DMS 273 treated with DMSO at 0.1 percent for 48 hours (cell line): ENCODE measurements at regions not wholly inside any gene's neighbourhood (a gene's known extent, or its start where the extent isn't known, plus 50 kb on each side); places are given as distances from the start of the nearest gene placed in this dataset.

Source experiments
- DNase-seq: peaks from one replicate; lab custom pipeline; 2025; lab: John Stamatoyannopoulos, UW

DNA sequence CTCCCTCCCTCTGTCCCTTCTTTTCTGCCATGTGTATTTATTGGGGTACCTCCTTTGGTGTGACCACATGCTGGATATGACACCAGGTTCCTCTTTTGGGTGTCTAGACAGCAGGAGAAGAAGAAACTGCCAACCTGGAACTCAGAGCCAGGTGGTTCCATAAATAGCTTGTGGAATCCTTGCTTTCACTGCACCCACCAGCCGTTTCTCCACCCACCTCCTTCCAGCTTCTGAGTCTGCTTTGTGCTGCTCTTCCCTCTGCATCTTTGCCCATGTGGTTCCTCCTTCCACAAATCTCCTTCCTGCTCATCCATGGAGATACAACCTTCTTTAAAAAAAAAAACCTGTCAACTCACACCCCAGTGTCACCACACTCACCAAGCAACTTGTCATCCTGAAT lies 80.2 kb upstream of the SKOR2 start:
- no peak for DNase-seq

DNA sequence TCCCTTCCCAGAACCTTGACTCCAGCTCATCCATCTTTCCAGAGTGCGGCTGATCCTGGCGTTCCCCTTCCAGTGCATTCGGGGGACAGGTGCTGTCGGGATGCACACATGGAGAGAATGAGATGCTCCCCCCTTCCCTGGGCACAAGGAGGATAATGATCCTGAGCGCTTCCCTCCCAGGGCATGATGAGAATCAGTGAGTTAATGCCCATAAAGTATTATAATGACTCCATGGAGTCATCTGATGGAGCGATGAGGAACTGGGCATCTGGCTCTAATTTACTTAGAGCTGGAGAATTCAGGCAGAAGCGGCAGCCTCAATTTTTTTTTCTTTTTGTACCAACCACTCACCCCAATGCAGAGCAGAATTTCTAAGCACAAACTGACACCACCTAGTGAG lies 79.6 kb upstream of the SKOR2 start:
- DNase-seq: no peak

DNA sequence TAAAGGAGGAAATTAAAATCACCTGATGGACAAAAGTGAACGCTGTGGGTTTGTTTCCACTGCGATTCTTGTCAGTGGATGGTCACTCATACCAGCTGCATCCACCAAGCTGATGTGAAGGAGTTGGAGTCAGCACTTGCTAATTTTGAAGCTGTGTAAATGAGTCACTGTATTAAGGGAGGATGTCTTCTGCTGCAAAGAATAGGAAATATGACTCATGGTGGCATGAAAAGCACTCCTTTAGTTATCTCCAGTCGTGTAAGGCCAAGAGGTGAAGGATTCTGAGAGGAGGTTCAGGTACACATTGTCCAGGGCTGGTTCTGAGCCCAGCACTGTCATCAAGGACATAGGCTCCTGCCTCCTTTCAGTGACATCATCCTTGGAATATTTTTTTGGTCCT lies 71.7 kb upstream of the SKOR2 start:
- no peak for DNase-seq

DNA sequence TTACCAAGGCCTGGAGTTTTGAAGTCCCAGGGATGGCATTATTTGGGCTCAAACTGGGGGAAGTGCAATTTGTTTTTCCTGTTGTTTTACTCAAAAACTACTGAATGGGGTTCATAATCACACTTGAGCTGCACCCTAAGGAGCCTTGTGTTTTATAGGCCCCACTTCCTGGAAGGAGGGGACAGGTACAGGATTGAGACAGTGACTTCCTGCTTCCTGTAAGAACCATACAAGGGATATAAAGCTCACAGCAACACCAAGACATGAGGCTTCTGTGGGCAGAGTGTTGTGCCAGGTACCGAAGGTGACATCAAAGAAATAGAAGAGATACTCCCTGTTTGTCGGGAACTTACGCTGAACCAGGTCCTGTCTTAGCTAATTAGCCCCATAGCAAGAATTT lies 70.4 kb upstream of the SKOR2 start:
- no peak for DNase-seq

DNA sequence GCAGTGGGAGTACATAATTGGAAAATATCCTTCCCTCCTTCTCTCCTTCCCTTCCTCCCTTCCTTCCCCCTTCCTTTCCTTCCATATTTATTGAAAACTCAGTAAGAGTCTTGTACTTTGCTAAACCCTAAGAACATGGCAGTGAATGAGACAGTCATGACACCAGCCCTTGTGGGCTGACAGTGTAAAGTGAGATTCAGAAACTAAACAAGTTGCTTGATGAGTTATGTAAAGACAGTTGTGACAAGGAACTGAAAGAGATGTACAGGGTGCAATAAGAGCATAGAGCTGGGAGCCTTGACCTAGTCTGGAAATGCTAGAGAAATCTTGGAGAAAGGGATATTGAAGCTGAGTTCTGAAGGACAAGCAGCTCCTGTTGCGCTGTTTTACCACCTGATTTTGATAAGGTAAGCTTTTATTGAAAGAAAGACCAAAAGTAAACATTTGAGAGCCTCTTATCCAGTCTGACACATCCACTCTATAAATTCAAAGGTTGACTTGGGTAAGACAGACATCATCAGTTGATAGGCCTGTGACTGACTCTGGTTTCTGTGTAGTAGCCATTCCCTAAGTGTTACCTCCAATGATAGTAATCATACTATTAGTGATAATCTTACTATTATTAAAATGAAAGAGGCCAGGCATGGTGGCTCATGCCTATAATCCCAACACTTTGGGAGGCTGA lies 66.5 kb upstream of the SKOR2 start:
- no peak for DNase-seq

DNA sequence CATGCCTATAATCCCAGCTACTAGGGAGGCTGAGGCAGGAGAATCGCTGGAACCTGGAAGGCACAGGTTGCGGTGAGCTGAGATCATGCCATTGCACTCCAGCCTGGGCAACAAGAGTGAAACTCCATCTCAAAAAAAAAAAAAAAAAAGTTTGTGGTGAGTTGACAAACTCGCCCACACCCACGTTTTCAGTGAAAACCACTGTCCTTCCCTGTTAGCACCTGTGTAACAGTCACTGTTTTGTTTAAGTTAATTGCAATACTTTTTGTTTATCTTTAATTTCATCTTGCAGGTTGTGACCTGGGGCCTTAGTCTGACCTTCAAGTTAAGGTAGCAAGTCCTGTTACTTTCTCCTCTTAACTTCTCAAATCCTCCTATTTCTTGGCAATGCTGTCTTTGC lies 65.5 kb upstream of the SKOR2 start:
- DNase-seq: no peak

DNA sequence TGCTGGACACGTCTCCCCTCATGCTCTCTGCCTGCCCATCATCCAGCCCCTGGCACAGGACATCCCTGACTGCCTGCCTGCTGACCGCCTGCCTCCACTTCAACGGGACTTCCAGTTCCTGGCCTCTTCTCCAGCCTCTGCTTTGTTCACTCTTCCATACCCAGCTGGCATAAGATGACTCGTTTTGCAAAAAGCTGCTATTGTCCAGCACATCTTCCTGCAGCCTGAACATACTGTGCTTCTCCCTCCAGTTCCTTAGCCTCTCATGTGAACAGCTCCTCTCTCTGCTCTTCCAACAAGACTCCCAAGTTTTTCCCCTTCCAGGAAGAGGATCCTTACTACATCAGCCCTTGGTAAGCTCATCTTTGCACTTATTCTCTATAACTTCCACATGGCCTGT lies 62.4 kb upstream of the SKOR2 start:
- no peak for DNase-seq

DNA sequence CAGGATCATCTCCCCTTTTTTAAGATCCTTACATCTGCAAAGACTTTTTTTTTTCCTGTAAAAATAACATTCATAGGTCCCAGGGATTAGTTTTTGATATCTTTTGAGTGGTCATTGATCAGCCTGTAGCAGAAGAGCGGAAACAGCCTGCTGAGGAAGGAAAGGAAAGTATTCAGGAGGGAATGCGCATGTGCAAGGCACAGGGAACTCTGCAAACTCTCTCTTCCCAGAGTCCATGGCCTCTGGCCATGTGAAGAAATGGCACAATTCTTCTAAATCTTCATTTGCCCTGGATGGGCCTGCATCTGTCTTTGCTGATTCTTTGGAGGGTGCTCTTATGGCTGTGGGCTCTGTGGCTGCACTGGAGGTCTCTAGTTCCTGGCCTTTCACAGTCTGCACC lies 60.1 kb upstream of the SKOR2 start:
- DNase-seq: no peak
